H1 (cell line): ENCODE measurements at regions not wholly inside any gene's neighbourhood (a gene's known extent, or its start where the extent isn't known, plus 50 kb on each side); places are given as distances from the start of the nearest gene placed in this dataset.

ENCODE experiments used
- CTCF ChIA-PET: fragments of 300-600 bp; sonication (Branson Sonifier 250); formaldehyde crosslinking; loops from one replicate; lab custom pipeline; 2021; ENCODE audit not compliant: partially characterized antibody; lab: Charles Lee
- POLR2A ChIA-PET: fragments of 300-600 bp; sonication (Branson Sonifier 250); formaldehyde crosslinking; loops from one replicate; lab custom pipeline; 2021; ENCODE audit warnings: inconsistent platforms; ENCODE audit not compliant: partially characterized antibody; lab: Charles Lee
- DNase-seq, 2 experiments: peaks; one replicate each; pipeline versions ENCODE4 v3.0.0 to v3.0.0-alpha.2; 2010 to 2022; ENCODE audit warnings: low spot score in 2 of 2, low read depth in 1 of 2, mixed read lengths in 1 of 2
- FAIRE-seq: peaks from 2 replicates; lab custom pipeline; 2011; peaks lifted over from hg19 to GRCh38; lab: Jason Lieb, UNC
- H2AFZ ChIP-seq: 2 replicates; pipeline ENCODE4 v1.8.1; 2012; ENCODE audit warnings: low read length, inconsistent platforms
- H2AK5ac ChIP-seq: 2 replicates; pipeline ENCODE4 v1.6.1; 2013; ENCODE audit warnings: low read depth, low read length
- H2BK120ac ChIP-seq: replicated peaks from 2 replicates; pipeline ENCODE3; 2013; ENCODE audit warnings: low read depth, low read length, inconsistent platforms
- H2BK12ac ChIP-seq: 2 replicates; pipeline ENCODE4 v1.6.1; 2013; ENCODE audit warnings: low read depth, low read length
- H2BK15ac ChIP-seq: 2 replicates; pipeline ENCODE4 v1.6.1; 2013; ENCODE audit warnings: low read length
- H2BK20ac ChIP-seq: 2 replicates; pipeline ENCODE4 v1.6.1; 2013; ENCODE audit warnings: low read length
- H2BK5ac ChIP-seq: 2 replicates; pipeline ENCODE4 v1.6.1; 2013; ENCODE audit warnings: low read depth, low read length
- H3K14ac ChIP-seq: 2 replicates; pipeline ENCODE4 v1.6.1; 2013; ENCODE audit warnings: inconsistent platforms; ENCODE audit not compliant: insufficient read length
- H3K18ac ChIP-seq: 2 replicates; pipeline ENCODE4 v1.6.1; 2013; ENCODE audit warnings: low read length; ENCODE audit errors: extremely low read depth
- H3K23ac ChIP-seq: 2 replicates; pipeline ENCODE4 v1.6.1; 2013; ENCODE audit warnings: inconsistent platforms; ENCODE audit not compliant: insufficient read length
- H3K23me2 ChIP-seq: 2 replicates; pipeline ENCODE4 v1.6.1; 2013; ENCODE audit warnings: low read depth, low read length
- H3K27ac ChIP-seq: 2 replicates; pipeline ENCODE4 v1.6.1; 2011; ENCODE audit warnings: low read depth, low read length, inconsistent platforms
- H3K27me3 ChIP-seq, 4 experiments: replicated peaks in 1 of 4; 1 replicate in 1 of 4; 2 replicates in 3 of 4; pipeline versions ENCODE4 v1.6.1 to v1.8.1; 2011 to 2013; ENCODE audit warnings: low read length in 3 of 4, mild to moderate bottlenecking in 3 of 4, inconsistent platforms in 2 of 4, mixed read lengths in 2 of 4, moderate library complexity in 1 of 4; ENCODE audit not compliant: control insufficient read depth in 3 of 4, insufficient read depth in 3 of 4; ENCODE audit errors: extremely low read depth in 1 of 4
- H3K36me3 ChIP-seq, 4 experiments: 2 replicates each; pipeline versions ENCODE4 v1.6.1 to v1.8.1; 2011 to 2013; ENCODE audit warnings: mild to moderate bottlenecking in 4 of 4, low read length in 3 of 4, moderate library complexity in 2 of 4, control low read depth in 1 of 4, inconsistent platforms in 1 of 4; ENCODE audit not compliant: insufficient read depth in 4 of 4, control insufficient read depth in 2 of 4
- H3K4ac ChIP-seq: replicated peaks from 2 replicates; pipeline ENCODE3; 2013; ENCODE audit warnings: low read length, low read depth, mixed read lengths, inconsistent platforms; ENCODE audit not compliant: insufficient read length
- H3K4me1 ChIP-seq, 4 experiments: replicated peaks in 1 of 4; 1 replicate in 1 of 4; 2 replicates in 3 of 4; pipeline versions ENCODE4 v1.6.1 to v1.8.1; 2011 to 2013; ENCODE audit warnings: low read length in 3 of 4, inconsistent platforms in 2 of 4, mixed read lengths in 1 of 4; ENCODE audit not compliant: insufficient read depth in 4 of 4, control insufficient read depth in 3 of 4
- H3K4me2 ChIP-seq, 2 experiments: 2 replicates each; pipeline versions ENCODE4 v1.6.1 to v1.8.1; 2011 to 2013; ENCODE audit warnings: low read depth in 2 of 2, low read length in 2 of 2, control low read depth in 1 of 2, inconsistent platforms in 1 of 2, mild to moderate bottlenecking in 1 of 2; ENCODE audit not compliant: insufficient read depth in 1 of 2
- H3K4me3 ChIP-seq, 4 experiments: fragments of 200-600, 300-600 bp in 1 of 4; sonication (generic), shearing (Covaris generic), sonication (Bioruptor Twin) in 1 of 4; 2 replicates each; pipeline versions ENCODE4 v1.5.1 to v1.8.1; 2011 to 2016; ENCODE audit warnings: low read length in 4 of 4, low read depth in 3 of 4, control low read depth in 2 of 4, inconsistent platforms in 2 of 4, mild to moderate bottlenecking in 2 of 4, mixed read lengths in 1 of 4, moderate library complexity in 1 of 4; ENCODE audit not compliant: insufficient read depth in 2 of 4; ENCODE audit errors: extremely low read depth in 1 of 4
- H3K56ac ChIP-seq: replicated peaks from 2 replicates; pipeline ENCODE3; 2013; ENCODE audit warnings: low read depth, mild to moderate bottlenecking, mixed read lengths, low read length, inconsistent platforms; ENCODE audit not compliant: insufficient read length
- H3K79me1 ChIP-seq: 2 replicates; pipeline ENCODE4 v1.6.1; 2013; ENCODE audit warnings: low read depth, low read length, control low read depth
- H3K79me2 ChIP-seq, 2 experiments: 2 replicates each; pipeline versions ENCODE4 v1.6.1 to v1.8.1; 2012 to 2013; ENCODE audit warnings: low read length in 2 of 2, mild to moderate bottlenecking in 2 of 2, inconsistent platforms in 1 of 2; ENCODE audit not compliant: insufficient read depth in 2 of 2, control insufficient read depth in 1 of 2
- H3K9ac ChIP-seq, 4 experiments: replicated peaks in 1 of 4; 1 replicate in 1 of 4; 2 replicates in 3 of 4; pipeline versions ENCODE4 v1.6.1 to v1.8.1; 2011 to 2013; ENCODE audit warnings: low read depth in 3 of 4, low read length in 3 of 4, control low read depth in 2 of 4, mild to moderate bottlenecking in 2 of 4, moderate library complexity in 2 of 4, inconsistent platforms in 1 of 4; ENCODE audit errors: extremely low read depth in 1 of 4
- H3K9me3 ChIP-seq, 2 experiments: 2 replicates each; pipeline versions ENCODE4 v1.6.1 to v1.8.1; 2012 to 2013; ENCODE audit warnings: mild to moderate bottlenecking in 2 of 2, moderate library complexity in 2 of 2, control low read depth in 1 of 2, inconsistent platforms in 1 of 2, low read depth in 1 of 2, low read length in 1 of 2, mixed read lengths in 1 of 2; ENCODE audit not compliant: insufficient read depth in 2 of 2
- H4K20me1 ChIP-seq, 2 experiments: replicated peaks in 1 of 2; 2 replicates each; pipeline versions ENCODE3 to v1.8.1; 2011 to 2013; ENCODE audit warnings: inconsistent platforms in 2 of 2, low read length in 2 of 2, mild to moderate bottlenecking in 1 of 2; ENCODE audit not compliant: insufficient read depth in 2 of 2, control insufficient read depth in 1 of 2
- H4K5ac ChIP-seq: 2 replicates; pipeline ENCODE4 v1.6.1; 2013; ENCODE audit warnings: low read length, low read depth, mixed read lengths, inconsistent platforms; ENCODE audit not compliant: insufficient read length
- H4K8ac ChIP-seq: 2 replicates; pipeline ENCODE4 v1.8.0; 2013; ENCODE audit warnings: mild to moderate bottlenecking, moderate library complexity, low read length, inconsistent platforms; ENCODE audit not compliant: insufficient read depth; ENCODE audit errors: extremely low read depth
- H4K91ac ChIP-seq: replicated peaks from 2 replicates; pipeline ENCODE3; 2013; ENCODE audit warnings: low read length, mixed read lengths, inconsistent platforms; ENCODE audit not compliant: insufficient read length
- ASH2L ChIP-seq: fragments of 200-600, 300-600 bp; sonication (generic); IDR thresholded peaks from one replicate; pipeline ENCODE4 v1.7.1; 2017; ENCODE audit warnings: low read length
- BRCA1 ChIP-seq: IDR thresholded peaks from 2 replicates; pipeline ENCODE4 v1.6.1; 2012; ENCODE audit warnings: low read depth, low read length, improper control_type of control experiment
- CREB1 ChIP-seq: IDR thresholded peaks from 2 replicates; pipeline ENCODE4 v1.6.1; 2012; ENCODE audit warnings: inconsistent platforms
- FOSL1 ChIP-seq: IDR thresholded peaks from 2 replicates; pipeline ENCODE4 v1.6.1; 2011; ENCODE audit warnings: mild to moderate bottlenecking, low read depth, low read length, moderate library complexity; ENCODE audit not compliant: insufficient read depth
- JUN ChIP-seq: IDR thresholded peaks from 2 replicates; pipeline ENCODE4 v1.6.1; 2011; ENCODE audit warnings: low read depth, mild to moderate bottlenecking, improper control_type of control experiment, low read length
- KDM5A ChIP-seq: fragments of 200-600 bp; IDR thresholded peaks from 2 replicates; pipeline ENCODE4 v1.7.1; 2012; ENCODE audit warnings: mild to moderate bottlenecking, low read length, inconsistent platforms, mixed read lengths
- POLR2AphosphoS5 ChIP-seq: IDR thresholded peaks from 2 replicates; pipeline ENCODE4 v1.6.1; 2011; ENCODE audit warnings: low read depth, low read length
- SIN3A ChIP-seq, 2 experiments: IDR thresholded peaks in 1 of 2; conservative IDR thresholded peaks in 1 of 2; 2 replicates each; pipeline ENCODE4 v1.6.1; 2011 to 2012; ENCODE audit warnings: low read length in 2 of 2, improper control_type of control experiment in 1 of 2, low read depth in 1 of 2, mild to moderate bottlenecking in 1 of 2
- SIRT6 ChIP-seq: IDR thresholded peaks from one replicate; pipeline ENCODE4 v1.7.1; 2012; ENCODE audit warnings: low read length, inconsistent platforms
- SUZ12 ChIP-seq: fragments of 200-600 bp; sonication (generic); IDR thresholded peaks from 2 replicates; pipeline ENCODE4 v1.6.1; 2012; ENCODE audit warnings: mild to moderate bottlenecking, inconsistent platforms, low read length, moderate library complexity, mixed read lengths
- TAF7 ChIP-seq: optimal IDR thresholded peaks from 2 replicates; pipeline ENCODE3; 2011; ENCODE audit warnings: low read depth, mild to moderate bottlenecking, inconsistent platforms, low read length, moderate library complexity, borderline replicate concordance
- ZNF274 ChIP-seq: IDR thresholded peaks from 2 replicates; pipeline ENCODE4 v1.7.0; 2012; ENCODE audit warnings: low read length, borderline replicate concordance; ENCODE audit errors: extremely low read depth
- WGBS, 2 experiments: shearing (Covaris generic) in 1 of 2; methylation state at CpG; one replicate each; pipeline versions ENCODE4 v1.1.6 to v1.1.7; 2013 to 2015; ENCODE audit warnings: low lambda C conversion rate in 2 of 2, mixed read lengths in 2 of 2, inconsistent platforms in 1 of 2, low coverage in 1 of 2, missing lambda C conversion rate in 1 of 2; ENCODE audit not compliant: insufficient replicate concordance in 2 of 2, insufficient coverage in 1 of 2, insufficient read length in 1 of 2; ENCODE audit errors: extremely low coverage in 1 of 2, missing lambda C conversion rate in 1 of 2; 5-methylcytosine and 5-hydroxymethylcytosine counted together

DNA sequence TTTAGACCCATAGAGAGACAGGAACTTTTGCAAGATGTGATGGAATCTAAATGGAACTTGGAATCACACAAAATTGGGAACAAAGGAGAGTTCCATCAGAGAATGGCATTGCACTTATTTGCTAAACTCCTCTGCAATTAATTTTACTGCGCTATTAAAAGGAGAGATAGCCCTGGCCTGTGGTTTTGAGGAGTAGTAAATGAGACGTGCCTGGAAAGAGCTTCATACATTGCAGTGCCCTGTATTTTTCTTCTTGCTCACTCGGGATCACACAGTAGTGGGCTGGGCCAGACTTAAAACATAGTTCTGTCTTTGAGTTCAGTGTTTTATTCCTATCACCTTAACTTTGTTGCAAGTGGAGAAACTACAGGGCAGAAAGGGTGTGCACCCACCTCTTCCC is 94.4 kb upstream of the SLC27A6 start:
- Histone ChIP-seq H3K79me2 (no peaks in the 10 kb centered on the region), H3K9me3 (no peaks in the 10 kb centered on the region), H3K79me1 (no peaks in the 10 kb centered on the region), H3K4me1 (peaks cover 0 to 9% (median 8%) of the 10 kb centered on the region in 4 experiments; a peak in 3 of 7 replicates), H3K56ac (no peak overlapping the region), H3K18ac (no peak overlapping the region), H3K4me2 (no peak overlapping the region), H2BK20ac (no peak overlapping the region), H4K8ac (no peak overlapping the region), H2BK120ac (no peak overlapping the region), H3K27me3 (no peaks in the 10 kb centered on the region), H4K91ac (no peak overlapping the region), H3K36me3 (no peaks in the 10 kb centered on the region), H3K4ac (no peak overlapping the region), H2BK15ac (no peak overlapping the region), H2AK5ac (no peak overlapping the region; the same call in 1 of the 2 replicates), H3K14ac (no peak overlapping the region), H3K9ac (no peak overlapping the region), H2AFZ (peak overlapping the region; percentile 91), H2BK12ac (no peak overlapping the region), H3K27ac (no peak overlapping the region), H4K20me1 (no peaks in the 10 kb centered on the region), H3K23me2 (no peaks in the 10 kb centered on the region), H3K4me3 (no peak overlapping the region), H4K5ac (no peak overlapping the region), H3K23ac (no peak overlapping the region), H2BK5ac (no peak overlapping the region)
- no peak for FAIRE-seq
- POLR2A ChIA-PET, result no interaction called here
- 86% methylated on average over 3 of the region's 3 CpGs; no CpG with 5 or more reads in 1 of the 2 experiments for WGBS, 2 experiments
- no peak for TF ChIP-seq KDM5A
- no peak for TF ChIP-seq SIRT6
- no peak for TF ChIP-seq BRCA1
- TF ChIP-seq CREB1, result no peak
- TF ChIP-seq ZNF274, result no peak
- TF ChIP-seq SIN3A (conservative IDR thresholded peaks at IDR 0.05 in 1 of 2, IDR thresholded peaks at IDR 0.05 in 1 of 2; ENCODE audit: low read depth in 1 of 2, low read length in 2 of 2), result no peak
- no peak for TF ChIP-seq ASH2L
- no peak for TF ChIP-seq TAF7
- TF ChIP-seq JUN, result no peak
- TF ChIP-seq SUZ12, result no peak
- TF ChIP-seq POLR2AphosphoS5, result no peak
- TF ChIP-seq FOSL1, result no peak
- CTCF ChIA-PET, result interaction anchor here (0.9 to 2.1 kb wide), 2 partner anchors 35 to 255 kb away, joined by 3 to 5 read pairs; no protein-coding TSS in a partner anchor
- no peak for DNase-seq
